Kidney (tissue), 13 donors: ENCODE measurements at regions not wholly inside any gene's neighbourhood (a gene's known extent, or its start where the extent isn't known, plus 50 kb on each side); places are given as distances from the start of the nearest gene placed in this dataset.

ENCODE experiments used
- DNase-seq, 5 donors: peaks; one replicate each; pipeline ENCODE4 v3.0.0-alpha.2; 2013 to 2020
- FAIRE-seq: peaks from 2 replicates; lab custom pipeline; 2012; peaks lifted over from hg19 to GRCh38; lab: Jason Lieb, UNC
- H3K27ac ChIP-seq, 2 donors: one replicate each; pipeline ENCODE4 v1.7.0; 2013; ENCODE audit warnings: low read depth in 2 of 2, low read length in 2 of 2, inconsistent platforms in 1 of 2
- H3K27me3 ChIP-seq: one replicate; pipeline ENCODE4 v1.7.1; 2013; ENCODE audit warnings: low read length, inconsistent platforms; ENCODE audit not compliant: control insufficient read depth, insufficient read depth
- H3K36me3 ChIP-seq, 3 donors: one replicate each; pipeline versions ENCODE4 v1.7.0 to v1.7.1; 2013; ENCODE audit warnings: low read length in 3 of 3, control low read depth in 1 of 3, inconsistent platforms in 1 of 3; ENCODE audit not compliant: insufficient read depth in 3 of 3, control insufficient read depth in 2 of 3
- H3K4me1 ChIP-seq, 3 donors: one replicate each; pipeline versions ENCODE4 v1.7.0 to v1.7.1; 2013; ENCODE audit warnings: low read length in 3 of 3, inconsistent platforms in 1 of 3, low read depth in 1 of 3; ENCODE audit not compliant: control insufficient read depth in 2 of 3, insufficient read depth in 2 of 3
- H3K4me3 ChIP-seq, 3 donors: one replicate each; pipeline versions ENCODE4 v1.7.0 to v1.8.1; 2013; ENCODE audit warnings: low read length in 3 of 3, control low read depth in 1 of 3, inconsistent platforms in 1 of 3
- H3K9ac ChIP-seq, 3 donors: one replicate each; pipeline versions ENCODE4 v1.7.0 to v1.7.1; 2013; ENCODE audit warnings: low read length in 3 of 3, control low read depth in 1 of 3, inconsistent platforms in 1 of 3
- H3K9me3 ChIP-seq, 3 donors: one replicate each; pipeline versions ENCODE4 v1.7.0 to v1.7.1; 2013; ENCODE audit warnings: low read length in 3 of 3, control low read depth in 1 of 3, inconsistent platforms in 1 of 3; ENCODE audit not compliant: control insufficient read depth in 2 of 3, insufficient read depth in 1 of 3
- intact Hi-C: fragments of 100-400 bp; cut with DNase I; formaldehyde crosslinking; loops from one replicate; pipeline ENCODE4 v1.11.1; 2022
- TF ChIP-seq, protein P1 (sequence below): IDR thresholded peaks from 3 replicates; pipeline ENCODE4 v1.5.1; 2012; ENCODE audit warnings: mild to moderate bottlenecking, moderate library complexity, borderline replicate concordance; ENCODE audit not compliant: insufficient read depth; ENCODE audit errors: extremely low read depth
- donor health status: control.
- donor health status: control.
- donor health status: control.
- donor health status: control.
- donor health status: control.
- donor health status: DM: yes; HTN: yes; CAD: no.
- donor health status: Normal renal cell carcinoma (clear cell type).

DNA sequence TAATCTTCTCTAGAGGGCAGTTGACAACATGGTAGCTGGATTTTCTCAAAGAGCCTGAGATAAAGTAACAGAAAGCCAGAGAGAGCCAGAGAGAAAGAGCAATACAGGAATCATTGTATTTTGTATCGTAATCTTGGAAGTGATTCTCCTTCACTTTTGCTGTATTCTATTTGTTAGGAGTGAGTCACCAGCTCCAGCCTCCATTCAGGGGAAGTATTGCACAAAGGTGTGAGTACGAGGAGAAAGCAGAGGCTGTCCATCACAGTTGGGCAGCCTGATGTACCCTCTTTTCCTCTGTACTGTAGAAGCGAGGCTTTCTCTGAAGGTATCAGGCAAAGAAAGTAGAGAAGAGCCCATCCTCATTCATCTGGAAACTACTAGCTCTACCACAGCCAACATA is 176.8 kb downstream of the KCNS3 start:
- TF ChIP-seq, protein P1, sequence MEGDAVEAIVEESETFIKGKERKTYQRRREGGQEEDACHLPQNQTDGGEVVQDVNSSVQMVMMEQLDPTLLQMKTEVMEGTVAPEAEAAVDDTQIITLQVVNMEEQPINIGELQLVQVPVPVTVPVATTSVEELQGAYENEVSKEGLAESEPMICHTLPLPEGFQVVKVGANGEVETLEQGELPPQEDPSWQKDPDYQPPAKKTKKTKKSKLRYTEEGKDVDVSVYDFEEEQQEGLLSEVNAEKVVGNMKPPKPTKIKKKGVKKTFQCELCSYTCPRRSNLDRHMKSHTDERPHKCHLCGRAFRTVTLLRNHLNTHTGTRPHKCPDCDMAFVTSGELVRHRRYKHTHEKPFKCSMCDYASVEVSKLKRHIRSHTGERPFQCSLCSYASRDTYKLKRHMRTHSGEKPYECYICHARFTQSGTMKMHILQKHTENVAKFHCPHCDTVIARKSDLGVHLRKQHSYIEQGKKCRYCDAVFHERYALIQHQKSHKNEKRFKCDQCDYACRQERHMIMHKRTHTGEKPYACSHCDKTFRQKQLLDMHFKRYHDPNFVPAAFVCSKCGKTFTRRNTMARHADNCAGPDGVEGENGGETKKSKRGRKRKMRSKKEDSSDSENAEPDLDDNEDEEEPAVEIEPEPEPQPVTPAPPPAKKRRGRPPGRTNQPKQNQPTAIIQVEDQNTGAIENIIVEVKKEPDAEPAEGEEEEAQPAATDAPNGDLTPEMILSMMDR, result no peak

DNA sequence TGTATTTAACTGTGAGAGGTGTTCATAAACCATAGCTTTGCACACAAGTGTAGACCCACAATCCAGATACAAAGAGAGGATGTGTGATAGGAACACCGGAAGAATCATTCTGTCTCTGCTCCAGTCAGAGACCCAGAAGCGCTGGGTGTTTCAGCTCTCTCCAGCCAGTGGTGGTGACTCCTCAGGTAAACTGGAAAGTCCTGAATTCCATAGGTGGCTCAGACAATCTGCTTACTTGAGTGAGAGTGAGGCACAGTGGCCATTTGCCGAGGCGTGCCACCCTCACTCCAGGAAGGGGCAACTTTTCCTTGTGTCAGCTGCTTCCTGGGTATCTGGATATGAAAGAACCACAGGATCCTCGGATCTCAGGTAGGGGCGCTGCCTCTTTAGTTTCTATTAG is 171.5 kb downstream of the KCNS3 start:
- H3K9me3 ChIP-seq, result no peaks in the 10 kb centered on the region
- no peaks in the 10 kb centered on the region for H3K36me3 ChIP-seq
- no peak overlapping the region for H3K27ac ChIP-seq
- intact Hi-C loops, result no loop called here
- FAIRE-seq, result no peak
- H3K9ac ChIP-seq, result no peak overlapping the region
- peaks cover 0 to 6% (median 2%) of the 10 kb centered on the region in 3 donors for H3K4me1 ChIP-seq
- H3K4me3 ChIP-seq, result no peak overlapping the region
- H3K27me3 ChIP-seq, result no peaks in the 10 kb centered on the region
- no peak for DNase-seq
- TF ChIP-seq, protein P1, result no peak

More for the DNA sequence above, 176.8 kb downstream of the KCNS3 start:
- FAIRE-seq (no peak), DNase-seq (no peak)
- H3K36me3 ChIP-seq, result no peaks in the 10 kb centered on the region
- H3K4me1 ChIP-seq, result no peaks in the 10 kb centered on the region
- intact Hi-C loops, result no loop called here
- no peak overlapping the region for H3K27ac ChIP-seq
- no peaks in the 10 kb centered on the region for H3K27me3 ChIP-seq
- no peak overlapping the region for H3K4me3 ChIP-seq
- no peak overlapping the region for H3K9ac ChIP-seq
- no peaks in the 10 kb centered on the region for H3K9me3 ChIP-seq

DNA sequence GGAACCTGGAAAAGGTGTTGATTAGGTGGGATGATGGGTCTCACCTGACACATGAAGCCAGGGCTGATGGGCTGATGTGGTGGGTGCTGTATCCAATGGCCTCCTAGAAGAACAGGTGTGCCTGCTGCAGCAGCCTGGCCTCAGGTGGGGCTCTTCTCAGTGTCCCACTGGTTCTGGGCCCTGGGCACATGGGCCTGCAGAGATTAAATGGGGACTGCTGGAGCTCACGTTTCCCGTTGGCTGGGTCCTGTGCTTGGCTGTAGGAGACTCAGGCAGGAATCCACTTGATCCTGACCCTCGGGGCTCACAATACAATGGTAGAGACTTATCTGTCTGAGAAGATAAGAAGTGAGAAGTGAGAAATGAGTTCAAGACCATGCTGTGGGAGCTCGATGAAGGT is 170.9 kb downstream of the KCNS3 start:
- H3K36me3 ChIP-seq, result no peaks in the 10 kb centered on the region
- no peaks in the 10 kb centered on the region for H3K27me3 ChIP-seq
- peaks cover 0 to 6% (median 2%) of the 10 kb centered on the region in 3 donors for H3K4me1 ChIP-seq
- H3K9ac ChIP-seq, result no peak overlapping the region
- FAIRE-seq (no peak), DNase-seq (no peak)
- H3K4me3 ChIP-seq, result no peak overlapping the region
- no peak overlapping the region for H3K27ac ChIP-seq
- no peaks in the 10 kb centered on the region for H3K9me3 ChIP-seq
- intact Hi-C loops, result no loop called here
- TF ChIP-seq, protein P1, result no peak
